Upper lobe of left lung (tissue), 6 donors: ENCODE measurements at regions not wholly inside any gene's neighbourhood (a gene's known extent, or its start where the extent isn't known, plus 50 kb on each side); places are given as distances from the start of the nearest gene placed in this dataset.

Source experiments
- ATAC-seq, 2 donors: fragments of 200-7000 bp; cut with Tn5 transposase; one replicate each; pipeline ENCODE4 v1.9.1; 2022; ENCODE audit warnings: mild to moderate bottlenecking in 2 of 2, moderate library complexity in 2 of 2; ENCODE audit not compliant: low FRiP score in 2 of 2
- DNase-seq, 2 donors: peaks; one replicate each; pipeline ENCODE4 v3.0.0-alpha.2; 2019 to 2020
- H3K27ac ChIP-seq, 4 donors: fragments of 200-600 bp; sonication (generic); one replicate each; pipeline ENCODE4 v1.5.1; 2016 to 2019
- H3K27me3 ChIP-seq, 4 donors: fragments of 200-600 bp; sonication (generic); one replicate each; pipeline ENCODE4 v1.5.1; 2017 to 2019
- H3K36me3 ChIP-seq, 4 donors: fragments of 200-600 bp; sonication (generic); one replicate each; pipeline ENCODE4 v1.5.1; 2016 to 2019
- H3K4me1 ChIP-seq, 4 donors: fragments of 200-600 bp; sonication (generic); one replicate each; pipeline ENCODE4 v1.5.1; 2018 to 2019
- H3K4me3 ChIP-seq, 4 donors: fragments of 200-600 bp; sonication (generic); one replicate each; pipeline ENCODE4 v1.5.1; 2017 to 2019; ENCODE audit warnings: mild to moderate bottlenecking in 2 of 4, moderate library complexity in 1 of 4
- H3K9me3 ChIP-seq, 4 donors: fragments of 200-600 bp; sonication (generic); one replicate each; pipeline ENCODE4 v1.5.1; 2018 to 2019
- EP300 ChIP-seq, 4 donors: sonication (generic); formaldehyde crosslinking; IDR thresholded peaks; one replicate each; pipeline ENCODE4 v1.5.1; 2017; ENCODE audit warnings: antibody characterized with exemption in 4 of 4, control low read depth in 2 of 4
- POLR2A ChIP-seq, 4 donors: fragments of 450-650 bp; IDR thresholded peaks; one replicate each; pipeline ENCODE4 v1.5.1; 2016 to 2017; ENCODE audit warnings: antibody characterized with exemption in 4 of 4, mild to moderate bottlenecking in 2 of 4
- POLR2AphosphoS5 ChIP-seq, 2 donors: sonication (generic); formaldehyde crosslinking; IDR thresholded peaks; one replicate each; pipeline ENCODE4 v1.5.1; 2017; ENCODE audit warnings: antibody characterized with exemption in 2 of 2
- WGBS, 2 donors: methylation state at CpG; one replicate each; pipeline ENCODE4 v1.1.5; 2017 to 2018; 5-methylcytosine and 5-hydroxymethylcytosine counted together
- TF ChIP-seq, protein P1 (sequence below), 6 experiments: fragments of 450-650 bp in 4 of 6; fragments of 200-600 bp in 2 of 6; sonication (generic) in 2 of 6; IDR thresholded peaks; one replicate each; pipeline ENCODE4 v1.5.1; 2016 to 2019; ENCODE audit warnings: antibody characterized with exemption in 6 of 6
- donor health status: DM: no; HTN: no; CAD: no; lungs with moderate emphysema.
- donor health status: DM: no; HTN: yes; CAD: no; lungs with severe emphysema.

DNA sequence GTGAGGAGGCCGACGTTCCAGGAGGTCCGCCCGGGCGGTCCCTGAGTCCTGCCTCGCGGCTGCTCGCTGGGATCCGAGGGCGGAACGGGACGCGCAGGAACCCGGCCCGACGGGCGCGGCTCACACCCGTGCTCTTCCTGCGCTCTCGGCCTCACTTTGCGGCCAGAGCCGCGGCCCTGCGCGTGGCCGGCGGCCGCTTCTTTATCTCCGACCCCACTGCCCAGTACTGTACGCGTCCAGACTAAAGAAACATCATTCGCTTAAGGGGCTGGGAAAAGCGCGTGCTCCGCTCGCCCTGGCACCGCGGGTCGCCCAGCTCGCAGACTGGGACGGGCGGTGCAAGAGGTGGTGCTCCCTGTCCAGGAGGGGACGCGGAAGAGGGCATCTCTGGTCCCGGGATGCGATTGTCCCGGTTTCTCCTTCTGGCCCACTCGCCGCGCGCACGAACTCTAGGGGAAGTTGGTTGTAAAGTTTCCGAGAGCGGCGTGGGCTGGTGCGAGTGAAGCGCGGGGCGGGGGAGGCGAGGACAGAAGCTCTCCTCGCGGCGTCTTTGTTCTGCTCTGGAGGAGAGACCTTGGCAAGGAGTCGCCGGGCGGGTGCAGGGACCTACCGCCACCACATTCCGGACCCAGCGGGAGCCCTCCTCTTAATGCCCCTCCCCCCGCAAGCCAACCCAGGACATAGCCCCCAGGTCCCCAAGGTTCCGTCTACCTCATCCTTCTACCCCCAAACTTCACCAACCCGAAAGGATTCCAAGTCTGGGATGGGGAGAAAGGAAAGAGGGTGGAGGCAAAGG, 71.0 kb downstream of the SOX4 start:
- 3 to 5% methylated on average over 12 to 60 of the region's 73 CpGs for WGBS, 2 donors

DNA sequence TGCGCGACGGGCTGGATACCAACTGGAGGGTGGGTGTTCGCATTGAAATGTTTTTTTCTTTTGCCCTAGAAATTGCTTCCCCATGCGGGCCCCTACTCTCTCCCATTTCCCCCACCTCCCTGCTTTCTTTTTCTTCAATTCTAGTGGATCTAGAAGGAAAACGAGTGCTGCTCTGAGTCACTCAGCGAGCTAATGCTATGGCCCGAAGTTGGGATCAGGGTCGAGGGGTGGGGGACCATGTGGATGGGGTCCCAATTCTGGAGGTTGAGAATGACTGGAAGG, 71.5 kb downstream of the SOX4 start:
- Histone ChIP-seq H3K4me1 (peaks cover 22 to 35% (median 31%) of the 10 kb centered on the region in 4 donors), H3K4me3 (peak overlapping the region in 3 of 4 donors; percentile 36 to 51 (median 48)), H3K36me3 (no peaks in the 10 kb centered on the region), H3K27me3 (peaks cover 0 to 24% (median 16%) of the 10 kb centered on the region in 4 donors), H3K9me3 (no peaks in the 10 kb centered on the region), H3K27ac (peak overlapping the region in 1 of 4 donors; percentile 48)
- 5 to 6% methylated on average over 9 of the region's 9 CpGs for WGBS, 2 donors
- DNase-seq (no peak), ATAC-seq (peak in 1 of 2 donors; percentile 15)
- TF ChIP-seq, protein P1, sequence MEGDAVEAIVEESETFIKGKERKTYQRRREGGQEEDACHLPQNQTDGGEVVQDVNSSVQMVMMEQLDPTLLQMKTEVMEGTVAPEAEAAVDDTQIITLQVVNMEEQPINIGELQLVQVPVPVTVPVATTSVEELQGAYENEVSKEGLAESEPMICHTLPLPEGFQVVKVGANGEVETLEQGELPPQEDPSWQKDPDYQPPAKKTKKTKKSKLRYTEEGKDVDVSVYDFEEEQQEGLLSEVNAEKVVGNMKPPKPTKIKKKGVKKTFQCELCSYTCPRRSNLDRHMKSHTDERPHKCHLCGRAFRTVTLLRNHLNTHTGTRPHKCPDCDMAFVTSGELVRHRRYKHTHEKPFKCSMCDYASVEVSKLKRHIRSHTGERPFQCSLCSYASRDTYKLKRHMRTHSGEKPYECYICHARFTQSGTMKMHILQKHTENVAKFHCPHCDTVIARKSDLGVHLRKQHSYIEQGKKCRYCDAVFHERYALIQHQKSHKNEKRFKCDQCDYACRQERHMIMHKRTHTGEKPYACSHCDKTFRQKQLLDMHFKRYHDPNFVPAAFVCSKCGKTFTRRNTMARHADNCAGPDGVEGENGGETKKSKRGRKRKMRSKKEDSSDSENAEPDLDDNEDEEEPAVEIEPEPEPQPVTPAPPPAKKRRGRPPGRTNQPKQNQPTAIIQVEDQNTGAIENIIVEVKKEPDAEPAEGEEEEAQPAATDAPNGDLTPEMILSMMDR (IDR thresholded peaks at IDR 0.05), result no peak
- TF ChIP-seq EP300 (IDR thresholded peaks at IDR 0.05) (no peak), POLR2A (IDR thresholded peaks at IDR 0.05) (no peak), POLR2AphosphoS5 (IDR thresholded peaks at IDR 0.05) (no peak)

More for the DNA sequence above, 71.0 kb downstream of the SOX4 start:
- Histone ChIP-seq H3K4me3 (peak overlapping the region; percentile 27 to 51 (median 42)), H3K4me1 (peaks cover 22 to 35% (median 31%) of the 10 kb centered on the region in 4 donors), H3K27ac (peak overlapping the region in 3 of 4 donors; percentile 19 to 48 (median 22)), H3K36me3 (no peaks in the 10 kb centered on the region), H3K27me3 (peaks cover 0 to 24% (median 16%) of the 10 kb centered on the region in 4 donors), H3K9me3 (no peaks in the 10 kb centered on the region)
- no peak for TF ChIP-seq EP300 (IDR thresholded peaks at IDR 0.05)
- TF ChIP-seq, protein P1 (IDR thresholded peaks at IDR 0.05), result no peak
- no peak for TF ChIP-seq POLR2A (IDR thresholded peaks at IDR 0.05)
- TF ChIP-seq POLR2AphosphoS5 (IDR thresholded peaks at IDR 0.05), result no peak
- ATAC-seq, result peak; percentile 34 to 63
- peak in 1 of 2 donors; percentile 86 for DNase-seq

DNA sequence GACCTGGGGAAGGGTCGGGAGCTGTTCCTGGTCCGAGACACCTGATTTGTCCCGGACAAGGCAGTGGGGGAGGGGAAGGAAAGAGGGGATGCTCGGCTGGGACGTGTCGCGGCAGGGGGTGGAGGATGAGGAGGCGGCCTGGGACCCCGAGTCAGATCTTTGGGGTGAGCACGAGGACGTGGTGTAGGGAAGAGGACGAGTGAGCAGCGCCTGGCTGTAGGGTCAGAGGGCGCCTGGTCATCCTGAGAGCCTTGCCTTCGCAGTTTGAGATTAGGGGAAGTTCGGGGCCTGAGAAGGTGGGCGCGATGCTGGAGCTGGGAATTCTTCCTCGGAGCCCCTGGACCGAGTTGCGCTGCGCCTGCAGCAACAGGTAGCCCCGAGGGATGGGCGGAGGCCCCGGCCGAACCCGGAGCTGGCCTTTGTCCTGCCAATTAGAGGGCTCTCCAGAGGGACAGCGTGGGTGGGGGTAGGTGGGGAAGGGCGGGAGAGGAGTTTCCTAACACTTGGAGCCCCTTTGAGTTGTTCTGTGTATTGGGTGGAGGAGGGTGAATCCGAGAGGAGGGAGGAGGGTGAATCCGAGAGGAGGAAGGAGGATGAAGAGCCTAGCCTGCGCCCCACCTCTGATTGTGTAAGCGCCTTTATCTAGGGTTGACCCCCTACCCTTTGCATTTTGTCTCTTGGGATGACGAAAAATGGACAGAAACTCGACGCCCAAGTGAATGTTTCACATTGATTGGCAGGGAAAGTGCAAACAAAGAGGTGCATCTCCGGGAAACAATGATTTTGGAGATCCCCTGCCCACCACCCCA, 72.0 kb downstream of the SOX4 start:
- Histone ChIP-seq H3K36me3 (no peaks in the 10 kb centered on the region), H3K27ac (peak overlapping the region in 2 of 4 donors; percentile 48 to 50), H3K4me3 (peak overlapping the region; percentile 25 to 51 (median 42)), H3K27me3 (peaks cover 0 to 24% (median 16%) of the 10 kb centered on the region in 4 donors), H3K4me1 (peaks cover 22 to 35% (median 31%) of the 10 kb centered on the region in 4 donors), H3K9me3 (no peaks in the 10 kb centered on the region)
- TF ChIP-seq, protein P1 (IDR thresholded peaks at IDR 0.05), result no peak
- TF ChIP-seq POLR2A (IDR thresholded peaks at IDR 0.05) (no peak), EP300 (IDR thresholded peaks at IDR 0.05) (no peak), POLR2AphosphoS5 (IDR thresholded peaks at IDR 0.05) (no peak)
- DNase-seq (peak in 1 of 2 donors; percentile 64), ATAC-seq (peak; percentile 20 to 66)
- WGBS, 2 donors, result 4% methylated on average over 27 to 36 of the region's 37 CpGs

DNA sequence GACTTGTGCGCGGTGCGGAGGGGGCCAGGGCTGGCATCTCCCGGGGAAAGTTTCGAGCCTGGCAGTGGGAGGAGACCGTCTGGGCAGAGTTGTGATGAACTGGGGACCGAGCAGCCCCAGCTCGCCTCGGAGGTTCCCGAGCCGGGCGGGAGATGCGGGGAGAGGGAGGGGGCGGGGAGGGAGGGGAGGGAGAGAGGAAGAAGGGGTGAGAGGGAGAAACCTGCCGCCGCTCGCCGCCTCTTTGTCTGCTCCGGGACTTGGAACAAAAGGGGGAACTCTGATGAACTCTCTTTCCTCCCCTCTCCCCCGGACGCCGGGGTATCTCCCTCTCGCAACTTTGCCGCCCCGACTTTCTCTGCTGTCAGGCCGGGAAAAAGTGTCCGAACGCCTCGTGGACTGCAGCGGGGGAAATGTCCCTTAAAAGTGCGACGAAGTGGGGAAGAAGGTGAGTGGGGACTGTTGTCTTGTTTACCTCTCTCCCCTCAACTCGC, 72.7 kb downstream of the SOX4 start:
- Histone ChIP-seq H3K4me1 (peaks cover 22 to 35% (median 31%) of the 10 kb centered on the region in 4 donors), H3K4me3 (peak overlapping the region; percentile 25 to 51 (median 42)), H3K27ac (peak overlapping the region in 2 of 4 donors; percentile 44 to 50), H3K9me3 (no peaks in the 10 kb centered on the region), H3K27me3 (peaks cover 0 to 24% (median 16%) of the 10 kb centered on the region in 4 donors), H3K36me3 (no peaks in the 10 kb centered on the region)
- TF ChIP-seq, protein P1 (IDR thresholded peaks at IDR 0.05), result no peak
- TF ChIP-seq POLR2AphosphoS5 (IDR thresholded peaks at IDR 0.05) (no peak), EP300 (IDR thresholded peaks at IDR 0.05) (no peak), POLR2A (IDR thresholded peaks at IDR 0.05) (no peak)
- DNase-seq (peak in 1 of 2 donors; percentile 46), ATAC-seq (peak in 1 of 2 donors; percentile 38)
- WGBS, 2 donors, result 0 to 1% methylated on average over 27 to 28 of the region's 33 CpGs
